Inflammatory macrophage (primary cell): ENCODE measurements at regions not wholly inside any gene's neighbourhood (a gene's known extent, or its start where the extent isn't known, plus 50 kb on each side); places are given as distances from the start of the nearest gene placed in this dataset.
"Not testable (repeated sequence)": the region's sequence is repeated elsewhere in the genome, so short reads cannot be mapped to it uniquely, and the experiment has no call there.

ENCODE experiments used
- DNase-seq, 2 donors: peaks; one replicate each; pipeline ENCODE4 v3.0.0-alpha.2; 2020 to 2022

GRCh38 chr13:70235565-70235964 lies 127.3 kb upstream of the KLHL1 start:
- no peak for DNase-seq

- DNase-seq, result no peak
Measured at GRCh38 chr13:70223911-70224310, 115.7 kb upstream of the KLHL1 start.

- DNase-seq, result no peak
Measured at GRCh38 chr13:70222926-70223325, 114.7 kb upstream of the KLHL1 start.

- no peak for DNase-seq
Measured at GRCh38 chr13:70218618-70219017, 110.4 kb upstream of the KLHL1 start.

GRCh38 chr13:70208968-70209367 lies 100.7 kb upstream of the KLHL1 start:
- not testable (repeated sequence) for DNase-seq

GRCh38 chr13:70206671-70207070 lies 98.4 kb upstream of the KLHL1 start:
- no peak for DNase-seq

GRCh38 chr13:70203661-70204229 lies 95.5 kb upstream of the KLHL1 start:
- no peak for DNase-seq

- DNase-seq, result no peak
Measured at GRCh38 chr13:70191034-70191433, 82.8 kb upstream of the KLHL1 start.

GRCh38 chr13:70189981-70190380 lies 81.7 kb upstream of the KLHL1 start:
- no peak for DNase-seq

GRCh38 chr13:70188567-70188966 lies 80.3 kb upstream of the KLHL1 start:
- no peak for DNase-seq

GRCh38 chr13:70183041-70183440 lies 74.8 kb upstream of the KLHL1 start:
- no peak for DNase-seq
